Common myeloid progenitor, CD34-positive (primary cell): ENCODE measurements at regions not wholly inside any gene's neighbourhood (a gene's known extent, or its start where the extent isn't known, plus 50 kb on each side); places are given as distances from the start of the nearest gene placed in this dataset.

Source experiments
- CTCF ChIA-PET: fragments of 350-600 bp; sonication (Branson Sonifier 250); formaldehyde crosslinking; loops from one replicate; lab custom pipeline; 2021; ENCODE audit warnings: antibody characterized with exemption; lab: Charles Lee
- POLR2A ChIA-PET: fragments of 350-600 bp; sonication (Branson Sonifier 250); formaldehyde crosslinking; loops from one replicate; lab custom pipeline; 2021; ENCODE audit warnings: antibody characterized with exemption; lab: Charles Lee
- DNase-seq, 3 donors: peaks; one replicate each; pipeline versions ENCODE4 v3.0.0 to v3.0.0-alpha.2; 2013
- H3K27ac ChIP-seq, 2 experiments: 1 replicate in 1 of 2; 2 replicates in 1 of 2; pipeline ENCODE4 v1.7.0; 2013; ENCODE audit warnings: inconsistent platforms in 2 of 2, low read length in 2 of 2, mild to moderate bottlenecking in 2 of 2, low read depth in 1 of 2, moderate library complexity in 1 of 2; ENCODE audit not compliant: severe bottlenecking in 2 of 2, insufficient read depth in 1 of 2, poor library complexity in 1 of 2
- H3K27me3 ChIP-seq, 5 experiments: replicated peaks in 2 of 5; 1 replicate in 3 of 5; 2 replicates in 2 of 5; pipeline versions ENCODE4 v1.6.1 to v1.7.0; 2013; ENCODE audit warnings: low read length in 4 of 5, mild to moderate bottlenecking in 2 of 5, moderate library complexity in 2 of 5, inconsistent platforms in 1 of 5; ENCODE audit not compliant: insufficient read depth in 5 of 5, control insufficient read depth in 4 of 5
- H3K36me3 ChIP-seq, 4 experiments: 1 replicate in 2 of 4; 2 replicates in 2 of 4; pipeline versions ENCODE4 v1.6.1 to v1.7.0; 2013; ENCODE audit warnings: low read length in 3 of 4, control low read depth in 1 of 4, mild to moderate bottlenecking in 1 of 4; ENCODE audit not compliant: control insufficient read depth in 4 of 4, insufficient read depth in 4 of 4
- H3K4me1 ChIP-seq, 4 experiments: 1 replicate in 3 of 4; 2 replicates in 1 of 4; pipeline versions ENCODE4 v1.6.1 to v1.7.1; 2013; ENCODE audit warnings: low read length in 3 of 4, mild to moderate bottlenecking in 3 of 4, control low read depth in 1 of 4, inconsistent platforms in 1 of 4, moderate library complexity in 1 of 4; ENCODE audit not compliant: control insufficient read depth in 4 of 4, insufficient read depth in 4 of 4; ENCODE audit errors: control extremely low read depth in 1 of 4
- H3K4me3 ChIP-seq, 7 experiments: 1 replicate in 4 of 7; 2 replicates in 3 of 7; pipeline versions ENCODE4 v1.5.1 to v1.7.0; 2013; ENCODE audit warnings: mild to moderate bottlenecking in 7 of 7, low read length in 6 of 7, moderate library complexity in 6 of 7, inconsistent platforms in 2 of 7, low read depth in 2 of 7, control low read depth in 1 of 7; ENCODE audit not compliant: insufficient read depth in 4 of 7, control insufficient read depth in 1 of 7; ENCODE audit errors: extremely low read depth in 1 of 7
- H3K9me3 ChIP-seq, 5 experiments: 1 replicate in 4 of 5; 2 replicates in 1 of 5; pipeline versions ENCODE4 v1.6.1 to v1.7.1; 2013; ENCODE audit warnings: low read length in 4 of 5, mild to moderate bottlenecking in 2 of 5, inconsistent platforms in 1 of 5, low read depth in 1 of 5, moderate library complexity in 1 of 5; ENCODE audit not compliant: control insufficient read depth in 4 of 5, insufficient read depth in 2 of 5; ENCODE audit errors: control extremely low read depth in 1 of 5
- WGBS: methylation state at CpG from one replicate; pipeline ENCODE4 v1.1.5; 2013; ENCODE audit not compliant: insufficient coverage; 5-methylcytosine and 5-hydroxymethylcytosine counted together

GRCh38 chr10:43892062-43892770, 243.5 kb upstream of the ZNF32 start:
- ChIA-PET POLR2A (no interaction called here), CTCF (interaction anchor here (1.0 to 1.6 kb wide), 3 partner anchors 9 to 13 kb away, joined by 4 to 5 read pairs (median 4); no protein-coding TSS in a partner anchor)
- WGBS: 100% methylated on average over 5 of the region's 6 CpGs
- Histone ChIP-seq H3K9me3 (no peaks in the 10 kb centered on the region), H3K4me1 (no peaks in the 10 kb centered on the region), H3K36me3 (no peaks in the 10 kb centered on the region), H3K27ac (no peak overlapping the region), H3K4me3 (no peak overlapping the region), H3K27me3 (peaks cover 0 to 63% (median 17%) of the 10 kb centered on the region in 5 experiments)
- DNase-seq: no peak

- Histone ChIP-seq H3K4me3 (no peak overlapping the region), H3K27me3 (peaks cover 0 to 56% (median 17%) of the 10 kb centered on the region in 5 experiments), H3K27ac (no peak overlapping the region), H3K36me3 (no peaks in the 10 kb centered on the region), H3K9me3 (no peaks in the 10 kb centered on the region), H3K4me1 (no peaks in the 10 kb centered on the region)
- CTCF ChIA-PET: no interaction called here
- POLR2A ChIA-PET: no interaction called here
- no peak for DNase-seq
Observed at GRCh38 chr10:43891241-43891640, 242.6 kb upstream of the ZNF32 start.

GRCh38 chr10:43890124-43890523, 241.4 kb upstream of the ZNF32 start:
- no CpG with 5 or more reads among the region's 2 CpGs for WGBS
- no peak for DNase-seq
- H3K27me3 ChIP-seq: peaks cover 0 to 51% (median 16%) of the 10 kb centered on the region in 5 experiments
- H3K4me1 ChIP-seq: no peaks in the 10 kb centered on the region
- no peak overlapping the region for H3K4me3 ChIP-seq
- H3K9me3 ChIP-seq: no peaks in the 10 kb centered on the region
- POLR2A ChIA-PET: no interaction called here
- CTCF ChIA-PET: interaction anchor here (1.6 kb wide), 1 partner anchor 12 kb away, joined by 3 read pairs; no protein-coding TSS in a partner anchor
- H3K36me3 ChIP-seq: no peaks in the 10 kb centered on the region
- no peak overlapping the region for H3K27ac ChIP-seq

- Histone ChIP-seq H3K4me3 (no peak overlapping the region), H3K9me3 (no peaks in the 10 kb centered on the region), H3K27me3 (peaks cover 0 to 42% (median 13%) of the 10 kb centered on the region in 5 experiments), H3K27ac (no peak overlapping the region), H3K36me3 (no peaks in the 10 kb centered on the region), H3K4me1 (no peaks in the 10 kb centered on the region)
- POLR2A ChIA-PET: no interaction called here
- no peak for DNase-seq
- CTCF ChIA-PET: interaction anchor here (1.6 kb wide), 1 partner anchor 11 kb away, joined by 3 read pairs; no protein-coding TSS in a partner anchor
- WGBS: 50% methylated on average over 1 of the region's 3 CpGs
Observed at GRCh38 chr10:43888586-43888985, 239.9 kb upstream of the ZNF32 start.

- CTCF ChIA-PET: interaction anchor here (1.4 kb wide), 1 partner anchor 145 kb away, joined by 4 read pairs; no protein-coding TSS in a partner anchor
Observed at GRCh38 chr10:43885842-43886241, 237.2 kb upstream of the ZNF32 start.

GRCh38 chr10:43885252-43885651, 236.6 kb upstream of the ZNF32 start:
- H3K4me3 ChIP-seq: no peak overlapping the region
- no peak overlapping the region for H3K27ac ChIP-seq
- no peaks in the 10 kb centered on the region for H3K4me1 ChIP-seq
- WGBS: 91% methylated on average over 5 of the region's 5 CpGs
- H3K36me3 ChIP-seq: no peaks in the 10 kb centered on the region
- ChIA-PET CTCF (interaction anchor here (1.0 to 1.4 kb wide), 3 partner anchors 13 to 145 kb away, joined by 3 to 4 read pairs (median 3); no protein-coding TSS in a partner anchor), POLR2A (no interaction called here)
- H3K27me3 ChIP-seq: peaks cover 0 to 25% (median 7%) of the 10 kb centered on the region in 5 experiments
- no peaks in the 10 kb centered on the region for H3K9me3 ChIP-seq
- no peak for DNase-seq

More at GRCh38 chr10:43885842-43886241, 237.2 kb upstream of the ZNF32 start:
- H3K4me1 ChIP-seq: no peaks in the 10 kb centered on the region
- H3K27me3 ChIP-seq: peaks cover 0 to 28% (median 7%) of the 10 kb centered on the region in 5 experiments
- H3K9me3 ChIP-seq: no peaks in the 10 kb centered on the region
- POLR2A ChIA-PET: no interaction called here
- no peak for DNase-seq
- H3K27ac ChIP-seq: no peak overlapping the region
- no peaks in the 10 kb centered on the region for H3K36me3 ChIP-seq
- WGBS: no CpG with 5 or more reads among the region's 2 CpGs
- H3K4me3 ChIP-seq: no peak overlapping the region

- Histone ChIP-seq H3K27ac (no peak overlapping the region), H3K4me1 (no peaks in the 10 kb centered on the region), H3K27me3 (peaks cover 0 to 32% (median 7%) of the 10 kb centered on the region in 5 experiments), H3K4me3 (no peak overlapping the region), H3K36me3 (no peaks in the 10 kb centered on the region), H3K9me3 (no peaks in the 10 kb centered on the region)
- POLR2A ChIA-PET: no interaction called here
- 96% methylated on average over 2 of the region's 8 CpGs for WGBS
- DNase-seq: no peak
- CTCF ChIA-PET: interaction anchor here (1.0 to 1.4 kb wide), 3 partner anchors 13 to 146 kb away, joined by 3 to 4 read pairs (median 3); no protein-coding TSS in a partner anchor
Observed at GRCh38 chr10:43884501-43885105, 235.9 kb upstream of the ZNF32 start.
